WTC11 (cell line): ENCODE measurements at regions not wholly inside any gene's neighbourhood (a gene's known extent, or its start where the extent isn't known, plus 50 kb on each side); places are given as distances from the start of the nearest gene placed in this dataset.

Experiments used
- CTCF ChIP-seq: fragments of 200-600 bp; IDR thresholded peaks from 2 replicates; pipeline ENCODE4 v1.8.0; 2022; ENCODE audit warnings: antibody characterized with exemption
- IRF1 ChIP-seq: sonication (generic); formaldehyde crosslinking; IDR thresholded peaks from 2 replicates; pipeline ENCODE4 v1.8.0; 2023; ENCODE audit warnings: missing genetic modification reagents

- TF ChIP-seq CTCF (no peak), IRF1 (CRISPR knock-in tag) (no peak)
Measured at GRCh38 chr1:187078916-187079315, 250.2 kb downstream of the PLA2G4A start.
